ENCODE measurements at regions not wholly inside any gene's neighbourhood (a gene's known extent, or its start where the extent isn't known, plus 50 kb on each side); places are given as distances from the start of the nearest gene placed in this dataset.

DNA sequence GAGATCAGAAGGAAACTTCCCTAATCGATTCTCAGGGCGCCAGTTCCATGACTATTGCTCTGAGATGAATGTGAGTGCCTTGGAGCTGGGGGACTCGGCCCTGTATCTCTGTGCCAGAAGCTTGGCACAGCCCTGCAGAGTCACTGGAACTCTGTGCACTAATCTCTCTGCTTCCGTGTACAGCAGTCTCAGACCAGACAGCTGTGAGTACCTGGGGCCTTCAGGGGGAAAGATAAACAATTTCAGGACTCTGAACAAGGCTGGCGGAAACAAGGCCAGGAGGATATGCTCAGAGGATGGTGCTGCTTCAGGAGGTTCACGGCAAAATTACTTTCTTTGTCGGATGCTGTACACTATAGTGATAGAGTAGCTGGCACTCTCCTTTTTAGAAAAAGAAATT is 131.7 kb upstream of the PRSS58 start:
- TF ChIP-seq, protein P1, sequence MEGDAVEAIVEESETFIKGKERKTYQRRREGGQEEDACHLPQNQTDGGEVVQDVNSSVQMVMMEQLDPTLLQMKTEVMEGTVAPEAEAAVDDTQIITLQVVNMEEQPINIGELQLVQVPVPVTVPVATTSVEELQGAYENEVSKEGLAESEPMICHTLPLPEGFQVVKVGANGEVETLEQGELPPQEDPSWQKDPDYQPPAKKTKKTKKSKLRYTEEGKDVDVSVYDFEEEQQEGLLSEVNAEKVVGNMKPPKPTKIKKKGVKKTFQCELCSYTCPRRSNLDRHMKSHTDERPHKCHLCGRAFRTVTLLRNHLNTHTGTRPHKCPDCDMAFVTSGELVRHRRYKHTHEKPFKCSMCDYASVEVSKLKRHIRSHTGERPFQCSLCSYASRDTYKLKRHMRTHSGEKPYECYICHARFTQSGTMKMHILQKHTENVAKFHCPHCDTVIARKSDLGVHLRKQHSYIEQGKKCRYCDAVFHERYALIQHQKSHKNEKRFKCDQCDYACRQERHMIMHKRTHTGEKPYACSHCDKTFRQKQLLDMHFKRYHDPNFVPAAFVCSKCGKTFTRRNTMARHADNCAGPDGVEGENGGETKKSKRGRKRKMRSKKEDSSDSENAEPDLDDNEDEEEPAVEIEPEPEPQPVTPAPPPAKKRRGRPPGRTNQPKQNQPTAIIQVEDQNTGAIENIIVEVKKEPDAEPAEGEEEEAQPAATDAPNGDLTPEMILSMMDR (conservative IDR thresholded peaks at IDR 0.05): no peak
- TF ChIP-seq EZH2 (IDR thresholded peaks at IDR 0.05; ENCODE audit: low read depth): no peak

Measured in PC-9 (cell line).